Heart right ventricle (tissue), 16 donors: ENCODE measurements at regions not wholly inside any gene's neighbourhood (a gene's known extent, or its start where the extent isn't known, plus 50 kb on each side); places are given as distances from the start of the nearest gene placed in this dataset.
A peak's percentile ranks its signal among the peaks of the same experiment; 100 is the strongest.

Source experiments
- ATAC-seq, 8 donors: fragments of 200-7000 bp; cut with Tn5 transposase; one replicate each; pipeline ENCODE4 v1.9.1; 2020; ENCODE audit warnings: mild to moderate bottlenecking in 8 of 8, moderate library complexity in 8 of 8, moderate number of reproducible peaks in 1 of 8
- DNase-seq, 2 donors: peaks; one replicate each; pipeline ENCODE4 v3.0.0-alpha.2; 2020
- H3K27ac ChIP-seq, 10 donors: fragments of 200-600 bp; sonication (generic) in 2 of 10; one replicate each; pipeline versions ENCODE4 v1.5.0 to v1.8.0; 2020 to 2022; ENCODE audit warnings: mild to moderate bottlenecking in 3 of 10
- H3K27me3 ChIP-seq, 7 donors: fragments of 200-600 bp; one replicate each; pipeline ENCODE4 v1.8.0; 2021 to 2022; ENCODE audit warnings: mild to moderate bottlenecking in 2 of 7
- H3K36me3 ChIP-seq, 9 donors: fragments of 200-600 bp; sonication (generic) in 1 of 9; one replicate each; pipeline versions ENCODE4 v1.5.0 to v1.8.0; 2020 to 2022; ENCODE audit warnings: mild to moderate bottlenecking in 2 of 9
- H3K4me1 ChIP-seq, 9 donors: fragments of 200-600 bp; sonication (generic) in 1 of 9; one replicate each; pipeline versions ENCODE4 v1.5.0 to v1.8.0; 2020 to 2022; ENCODE audit warnings: mild to moderate bottlenecking in 4 of 9
- H3K4me3 ChIP-seq, 10 donors: fragments of 200-600 bp; sonication (generic) in 2 of 10; one replicate each; pipeline versions ENCODE4 v1.5.0 to v1.8.0; 2020 to 2022; ENCODE audit warnings: mild to moderate bottlenecking in 7 of 10, moderate library complexity in 2 of 10
- H3K9me3 ChIP-seq, 11 donors: fragments of 200-600 bp in 10 of 11; sonication (generic) in 2 of 11; one replicate each; pipeline versions ENCODE4 v1.5.0 to v1.8.0; 2013 to 2022; ENCODE audit warnings: mild to moderate bottlenecking in 2 of 11, control low read depth in 1 of 11, moderate library complexity in 1 of 11
- WGBS, 2 donors: extraction: QIAGEN DNeasy Blood & Tissue Kit; methylation state at CpG; one replicate each; pipeline ENCODE4 v1.1.7; 2013; ENCODE audit warnings: inconsistent platforms in 1 of 2; 5-methylcytosine and 5-hydroxymethylcytosine counted together
- intact Hi-C, 10 donors: fragments of 100-400 bp; cut with DNase I; formaldehyde crosslinking; loops; one replicate each; pipeline versions ENCODE4 v1.11.1 to v1.14.2; 2022
- TF ChIP-seq, protein P1 (sequence below), 9 donors: fragments of 200-600 bp; sonication (generic) in 2 of 9; IDR thresholded peaks; one replicate each; pipeline versions ENCODE4 v1.5.0 to v1.8.0; 2021 to 2022; ENCODE audit warnings: antibody characterized with exemption in 9 of 9, mild to moderate bottlenecking in 5 of 9, moderate library complexity in 1 of 9
- donor health status: Arrhythmogenic right ventricular cardiomyopathy.
- donor health status: ischemic (EF 13 %, LVEDD 7.1; RV severe dilation, severe dysfunction).
- donor health status: healthy with polysubstance abuse.
- donor health status: DM: no; HTN: yes; CAD: no.
- donor health status: DM: no; HTN: no; CAD: no.
- donor health status: ischemic (EF 25% LVEDD 6.9; RV normal size, moderate dysfunction).
- donor health status: ischemic (EF 25% LVEDD 5.7; RV mildly dilated, moderate dysfunction).
- donor health status: healthy.
- donor health status: DM: yes; HTN: yes; CAD: no.
- donor health status: Ischemic cardiomyopathy.
- donor health status: ischemic (EF 35%, LVEDD 5.7; RV mildly dilated, moderate dysfunction).
- donor health status: nonischemic (EF 11% LVEDD 7.7; RV severe dilation, severe dysfunction).
- donor health status: DM: yes; HTN: yes; CAD: no.
- donor health status: PGD.
- donor health status: ischemic (EF 29% LVEDD 5.4; RV normal size, mild dysfunction).
- donor health status: nonischemic (EF 23%, LVEDD 6.1; RV moderate dilation, normal function).

- Histone ChIP-seq H3K4me1 (no peaks in the 10 kb centered on the region), H3K4me3 (no peak overlapping the region), H3K9me3 (no peaks in the 10 kb centered on the region), H3K36me3 (no peaks in the 10 kb centered on the region), H3K27ac (no peak overlapping the region), H3K27me3 (peaks cover 0 to 44% (median 10%) of the 10 kb centered on the region in 7 donors)
- ATAC-seq (no peak), DNase-seq (no peak)
- TF ChIP-seq, protein P1, sequence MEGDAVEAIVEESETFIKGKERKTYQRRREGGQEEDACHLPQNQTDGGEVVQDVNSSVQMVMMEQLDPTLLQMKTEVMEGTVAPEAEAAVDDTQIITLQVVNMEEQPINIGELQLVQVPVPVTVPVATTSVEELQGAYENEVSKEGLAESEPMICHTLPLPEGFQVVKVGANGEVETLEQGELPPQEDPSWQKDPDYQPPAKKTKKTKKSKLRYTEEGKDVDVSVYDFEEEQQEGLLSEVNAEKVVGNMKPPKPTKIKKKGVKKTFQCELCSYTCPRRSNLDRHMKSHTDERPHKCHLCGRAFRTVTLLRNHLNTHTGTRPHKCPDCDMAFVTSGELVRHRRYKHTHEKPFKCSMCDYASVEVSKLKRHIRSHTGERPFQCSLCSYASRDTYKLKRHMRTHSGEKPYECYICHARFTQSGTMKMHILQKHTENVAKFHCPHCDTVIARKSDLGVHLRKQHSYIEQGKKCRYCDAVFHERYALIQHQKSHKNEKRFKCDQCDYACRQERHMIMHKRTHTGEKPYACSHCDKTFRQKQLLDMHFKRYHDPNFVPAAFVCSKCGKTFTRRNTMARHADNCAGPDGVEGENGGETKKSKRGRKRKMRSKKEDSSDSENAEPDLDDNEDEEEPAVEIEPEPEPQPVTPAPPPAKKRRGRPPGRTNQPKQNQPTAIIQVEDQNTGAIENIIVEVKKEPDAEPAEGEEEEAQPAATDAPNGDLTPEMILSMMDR (IDR thresholded peaks at IDR 0.05), result no peak
- WGBS, 2 donors, result 67 to 79% methylated on average over 6 of the region's 6 CpGs
- intact Hi-C loops, result no loop called here
Measured at GRCh38 chr22:48459259-48459658, 1368.4 kb downstream of the BRD1 start.

DNA sequence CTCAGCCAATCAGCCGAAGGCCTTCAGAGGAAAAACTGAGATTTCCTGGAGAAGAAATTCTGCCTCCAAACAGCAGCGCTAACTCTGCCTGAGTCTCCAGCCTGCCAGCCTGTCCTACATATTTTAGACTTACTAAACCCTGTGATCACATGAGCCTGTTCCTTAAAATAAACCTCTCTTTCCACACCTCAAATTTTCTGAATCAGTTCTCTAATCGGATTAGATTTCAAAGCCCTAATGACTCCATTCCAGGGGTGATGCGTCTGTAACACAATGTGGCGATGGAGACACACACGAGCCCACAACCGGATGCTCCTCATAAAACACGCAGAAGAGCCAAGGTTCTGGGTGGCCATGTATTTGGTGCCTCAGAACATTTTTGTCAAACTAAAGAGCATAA lies 1371.2 kb downstream of the BRD1 start:
- Histone ChIP-seq H3K27me3 (peaks cover 0 to 32% (median 5%) of the 10 kb centered on the region in 7 donors), H3K4me1 (no peaks in the 10 kb centered on the region), H3K27ac (no peak overlapping the region), H3K9me3 (no peaks in the 10 kb centered on the region), H3K36me3 (no peaks in the 10 kb centered on the region), H3K4me3 (no peak overlapping the region)
- TF ChIP-seq, protein P1 (IDR thresholded peaks at IDR 0.05), result no peak
- intact Hi-C loops, result no loop called here
- DNase-seq (no peak), ATAC-seq (peak in 1 of 8 donors; percentile 61)
- 74 to 78% methylated on average over 8 of the region's 8 CpGs for WGBS, 2 donors

DNA sequence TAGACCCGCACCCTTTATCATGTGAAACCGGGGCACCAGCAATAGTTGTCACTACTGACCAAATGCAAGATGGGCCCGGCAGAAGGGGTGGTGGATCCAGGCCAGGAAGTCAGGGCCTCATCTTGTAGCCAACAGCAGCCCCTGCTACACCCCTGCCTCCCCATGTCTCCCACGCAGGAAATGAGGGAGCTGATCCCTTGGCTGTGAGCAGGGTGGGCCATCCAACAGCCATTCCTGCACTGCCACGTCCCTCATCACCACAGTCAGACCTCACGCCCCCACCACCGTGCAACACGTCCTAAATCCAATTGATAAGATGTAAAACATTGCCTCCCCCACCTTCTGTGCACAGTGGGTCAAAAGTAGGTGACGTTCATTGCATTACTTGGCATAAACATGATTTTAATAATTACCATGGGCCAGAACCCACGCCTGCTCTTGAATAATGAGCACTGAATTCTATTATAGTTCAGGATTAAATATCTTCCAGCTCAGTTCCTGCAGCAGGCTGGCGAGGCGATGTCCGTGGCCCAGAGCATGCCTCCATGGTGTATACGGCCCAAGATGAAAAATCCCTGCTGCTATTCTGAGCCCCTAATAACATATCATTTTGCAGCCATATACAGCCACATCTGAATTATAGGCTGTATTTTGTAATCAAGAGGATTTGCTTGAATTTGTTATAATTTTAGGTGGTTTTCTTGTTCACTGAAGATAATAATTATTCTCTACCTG lies 1373.8 kb downstream of the BRD1 start:
- ATAC-seq (no peak), DNase-seq (no peak)
- 71 to 75% methylated on average over 14 of the region's 14 CpGs for WGBS, 2 donors
- no peak overlapping the region for H3K4me3 ChIP-seq
- H3K27ac ChIP-seq, result no peak overlapping the region
- H3K9me3 ChIP-seq, result no peaks in the 10 kb centered on the region
- H3K27me3 ChIP-seq, result peaks cover 0 to 31% (median 10%) of the 10 kb centered on the region in 7 donors
- H3K36me3 ChIP-seq, result no peaks in the 10 kb centered on the region
- H3K4me1 ChIP-seq, result no peaks in the 10 kb centered on the region
- TF ChIP-seq, protein P1 (IDR thresholded peaks at IDR 0.05), result no peak
- intact Hi-C loops, result no loop called here

DNA sequence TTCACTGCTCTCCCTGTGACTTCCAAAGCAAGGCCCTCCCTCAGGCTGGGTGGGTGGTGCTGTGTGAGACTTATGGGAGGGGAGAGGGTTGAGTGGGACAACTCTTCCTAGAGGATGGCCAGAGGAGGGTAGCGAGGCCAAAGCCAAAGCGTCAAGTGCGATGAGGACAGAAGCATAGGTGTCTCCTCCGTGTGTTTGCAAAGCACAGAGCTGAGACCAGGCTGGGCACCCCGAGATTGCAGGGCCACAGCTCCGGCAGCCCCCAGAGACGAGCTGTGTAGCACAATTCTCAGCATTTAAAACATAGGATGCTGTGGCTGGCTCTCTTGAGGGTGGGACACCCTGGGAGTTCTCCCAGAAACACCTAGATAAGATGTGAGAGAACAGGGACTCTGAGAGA lies 1374.5 kb downstream of the BRD1 start:
- DNase-seq, result no peak
- intact Hi-C loops, result no loop called here
- peaks cover 0 to 33% (median 17%) of the 10 kb centered on the region in 7 donors for H3K27me3 ChIP-seq
- no peaks in the 10 kb centered on the region for H3K4me1 ChIP-seq
- H3K36me3 ChIP-seq, result no peaks in the 10 kb centered on the region
- ATAC-seq, result no peak
- H3K27ac ChIP-seq, result no peak overlapping the region
- no peaks in the 10 kb centered on the region for H3K9me3 ChIP-seq
- TF ChIP-seq, protein P1 (IDR thresholded peaks at IDR 0.05), result no peak
- 90% methylated on average over 7 of the region's 7 CpGs for WGBS, 2 donors
- no peak overlapping the region for H3K4me3 ChIP-seq
